ENCODE measurements at regions not wholly inside any gene's neighbourhood (a gene's known extent, or its start where the extent isn't known, plus 50 kb on each side); places are given as distances from the start of the nearest gene placed in this dataset.

DNA sequence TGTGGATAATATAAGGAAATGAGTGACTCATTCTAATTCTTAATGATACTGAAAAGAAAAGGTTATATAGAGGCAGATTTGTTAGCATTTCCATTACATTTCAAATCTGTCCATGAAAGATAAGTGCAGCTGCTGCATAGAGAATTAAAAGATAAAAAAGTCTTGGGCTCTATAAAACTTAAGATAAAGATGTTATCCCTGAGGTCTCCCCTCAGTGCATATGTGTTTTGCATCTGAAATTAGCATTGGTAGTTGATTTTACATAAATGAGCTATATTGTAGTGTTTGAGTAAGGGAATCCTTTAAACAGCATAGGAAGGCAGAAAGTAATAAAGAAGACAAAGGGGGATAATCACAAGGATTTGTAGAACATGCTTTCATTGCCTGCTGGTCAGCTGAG lies 206.2 kb downstream of the FSCB start:
- TF ChIP-seq STAT1 (IDR thresholded peaks at IDR 0.05; ENCODE audit: unreplicated experiment) (no peak), JUNB (IDR thresholded peaks at IDR 0.05; ENCODE audit: unreplicated experiment) (no peak), EZH2 (IDR thresholded peaks at IDR 0.05; ENCODE audit: low read depth, unreplicated experiment) (no peak), POLR2AphosphoS5 (IDR thresholded peaks at IDR 0.05; ENCODE audit: low read depth) (no peak), NANOG (IDR thresholded peaks at IDR 0.05; ENCODE audit: borderline replicate concordance) (no peak)
- TF ChIP-seq, protein P1, sequence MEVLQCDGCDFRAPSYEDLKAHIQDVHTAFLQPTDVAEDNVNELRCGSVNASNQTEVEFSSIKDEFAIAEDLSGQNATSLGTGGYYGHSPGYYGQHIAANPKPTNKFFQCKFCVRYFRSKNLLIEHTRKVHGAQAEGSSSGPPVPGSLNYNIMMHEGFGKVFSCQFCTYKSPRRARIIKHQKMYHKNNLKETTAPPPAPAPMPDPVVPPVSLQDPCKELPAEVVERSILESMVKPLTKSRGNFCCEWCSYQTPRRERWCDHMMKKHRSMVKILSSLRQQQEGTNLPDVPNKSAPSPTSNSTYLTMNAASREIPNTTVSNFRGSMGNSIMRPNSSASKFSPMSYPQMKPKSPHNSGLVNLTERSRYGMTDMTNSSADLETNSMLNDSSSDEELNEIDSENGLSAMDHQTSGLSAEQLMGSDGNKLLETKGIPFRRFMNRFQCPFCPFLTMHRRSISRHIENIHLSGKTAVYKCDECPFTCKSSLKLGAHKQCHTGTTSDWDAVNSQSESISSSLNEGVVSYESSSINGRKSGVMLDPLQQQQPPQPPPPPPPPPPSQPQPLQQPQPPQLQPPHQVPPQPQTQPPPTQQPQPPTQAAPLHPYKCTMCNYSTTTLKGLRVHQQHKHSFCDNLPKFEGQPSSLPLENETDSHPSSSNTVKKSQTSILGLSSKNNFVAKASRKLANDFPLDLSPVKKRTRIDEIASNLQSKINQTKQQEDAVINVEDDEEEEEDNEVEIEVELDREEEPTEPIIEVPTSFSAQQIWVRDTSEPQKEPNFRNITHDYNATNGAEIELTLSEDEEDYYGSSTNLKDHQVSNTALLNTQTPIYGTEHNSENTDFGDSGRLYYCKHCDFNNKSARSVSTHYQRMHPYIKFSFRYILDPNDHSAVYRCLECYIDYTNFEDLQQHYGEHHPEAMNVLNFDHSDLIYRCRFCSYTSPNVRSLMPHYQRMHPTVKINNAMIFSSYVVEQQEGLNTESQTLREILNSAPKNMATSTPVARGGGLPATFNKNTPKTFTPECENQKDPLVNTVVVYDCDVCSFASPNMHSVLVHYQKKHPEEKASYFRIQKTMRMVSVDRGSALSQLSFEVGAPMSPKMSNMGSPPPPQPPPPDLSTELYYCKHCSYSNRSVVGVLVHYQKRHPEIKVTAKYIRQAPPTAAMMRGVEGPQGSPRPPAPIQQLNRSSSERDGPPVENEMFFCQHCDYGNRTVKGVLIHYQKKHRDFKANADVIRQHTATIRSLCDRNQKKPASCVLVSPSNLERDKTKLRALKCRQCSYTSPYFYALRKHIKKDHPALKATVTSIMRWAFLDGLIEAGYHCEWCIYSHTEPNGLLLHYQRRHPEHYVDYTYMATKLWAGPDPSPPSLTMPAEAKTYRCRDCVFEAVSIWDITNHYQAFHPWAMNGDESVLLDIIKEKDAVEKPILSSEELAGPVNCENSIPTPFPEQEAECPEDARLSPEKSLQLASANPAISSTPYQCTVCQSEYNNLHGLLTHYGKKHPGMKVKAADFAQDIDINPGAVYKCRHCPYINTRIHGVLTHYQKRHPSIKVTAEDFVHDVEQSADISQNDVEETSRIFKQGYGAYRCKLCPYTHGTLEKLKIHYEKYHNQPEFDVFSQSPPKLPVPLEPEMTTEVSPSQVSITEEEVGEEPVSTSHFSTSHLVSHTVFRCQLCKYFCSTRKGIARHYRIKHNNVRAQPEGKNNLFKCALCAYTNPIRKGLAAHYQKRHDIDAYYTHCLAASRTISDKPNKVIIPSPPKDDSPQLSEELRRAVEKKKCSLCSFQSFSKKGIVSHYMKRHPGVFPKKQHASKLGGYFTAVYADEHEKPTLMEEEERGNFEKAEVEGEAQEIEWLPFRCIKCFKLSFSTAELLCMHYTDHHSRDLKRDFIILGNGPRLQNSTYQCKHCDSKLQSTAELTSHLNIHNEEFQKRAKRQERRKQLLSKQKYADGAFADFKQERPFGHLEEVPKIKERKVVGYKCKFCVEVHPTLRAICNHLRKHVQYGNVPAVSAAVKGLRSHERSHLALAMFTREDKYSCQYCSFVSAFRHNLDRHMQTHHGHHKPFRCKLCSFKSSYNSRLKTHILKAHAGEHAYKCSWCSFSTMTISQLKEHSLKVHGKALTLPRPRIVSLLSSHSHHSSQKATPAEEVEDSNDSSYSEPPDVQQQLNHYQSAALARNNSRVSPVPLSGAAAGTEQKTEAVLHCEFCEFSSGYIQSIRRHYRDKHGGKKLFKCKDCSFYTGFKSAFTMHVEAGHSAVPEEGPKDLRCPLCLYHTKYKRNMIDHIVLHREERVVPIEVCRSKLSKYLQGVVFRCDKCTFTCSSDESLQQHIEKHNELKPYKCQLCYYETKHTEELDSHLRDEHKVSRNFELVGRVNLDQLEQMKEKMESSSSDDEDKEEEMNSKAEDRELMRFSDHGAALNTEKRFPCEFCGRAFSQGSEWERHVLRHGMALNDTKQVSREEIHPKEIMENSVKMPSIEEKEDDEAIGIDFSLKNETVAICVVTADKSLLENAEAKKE (CRISPR knock-in tag; IDR thresholded peaks at IDR 0.05): no peak
- TF ChIP-seq, protein P2, sequence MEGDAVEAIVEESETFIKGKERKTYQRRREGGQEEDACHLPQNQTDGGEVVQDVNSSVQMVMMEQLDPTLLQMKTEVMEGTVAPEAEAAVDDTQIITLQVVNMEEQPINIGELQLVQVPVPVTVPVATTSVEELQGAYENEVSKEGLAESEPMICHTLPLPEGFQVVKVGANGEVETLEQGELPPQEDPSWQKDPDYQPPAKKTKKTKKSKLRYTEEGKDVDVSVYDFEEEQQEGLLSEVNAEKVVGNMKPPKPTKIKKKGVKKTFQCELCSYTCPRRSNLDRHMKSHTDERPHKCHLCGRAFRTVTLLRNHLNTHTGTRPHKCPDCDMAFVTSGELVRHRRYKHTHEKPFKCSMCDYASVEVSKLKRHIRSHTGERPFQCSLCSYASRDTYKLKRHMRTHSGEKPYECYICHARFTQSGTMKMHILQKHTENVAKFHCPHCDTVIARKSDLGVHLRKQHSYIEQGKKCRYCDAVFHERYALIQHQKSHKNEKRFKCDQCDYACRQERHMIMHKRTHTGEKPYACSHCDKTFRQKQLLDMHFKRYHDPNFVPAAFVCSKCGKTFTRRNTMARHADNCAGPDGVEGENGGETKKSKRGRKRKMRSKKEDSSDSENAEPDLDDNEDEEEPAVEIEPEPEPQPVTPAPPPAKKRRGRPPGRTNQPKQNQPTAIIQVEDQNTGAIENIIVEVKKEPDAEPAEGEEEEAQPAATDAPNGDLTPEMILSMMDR (conservative IDR thresholded peaks at IDR 0.05; ENCODE audit: low read depth in 2 of 2): no peak
- no peaks in the 10 kb centered on the region for H3K79me2 ChIP-seq (replicated peaks; ENCODE audit: insufficient read depth)
- DNase-seq (ENCODE audit: low spot score) (no peak), ATAC-seq (no peak)
- H3K36me3 Mint-ChIP-seq (ENCODE audit: low read depth): peaks cover 9% of the 10 kb centered on the region
- no peaks in the 10 kb centered on the region; the same call in 1 of the 2 replicates for H3K9me2 ChIP-seq (ENCODE audit: insufficient read depth)
- H3K27me3 ChIP-seq (ENCODE audit: insufficient read depth): no peaks in the 10 kb centered on the region
- no peak overlapping the region for H3K4me2 ChIP-seq
- no peak overlapping the region for H2AFZ ChIP-seq
- H3K27ac ChIP-seq (ENCODE audit: low read depth): no peak overlapping the region
- no peak overlapping the region for H3K4me3 Mint-ChIP-seq
- no peaks in the 10 kb centered on the region for H3K4me1 Mint-ChIP-seq
- no peaks in the 10 kb centered on the region for H3K27me3 Mint-ChIP-seq (ENCODE audit: insufficient read depth, low read depth, poor library complexity)
- H3K9me3 Mint-ChIP-seq: peaks cover 19% of the 10 kb centered on the region
- no peak overlapping the region for H3K27ac Mint-ChIP-seq
- H3K4me3 ChIP-seq: no peak overlapping the region
- H4K20me1 ChIP-seq (replicated peaks; ENCODE audit: insufficient read depth): no peaks in the 10 kb centered on the region
- H3F3A ChIP-seq (replicated peaks; ENCODE audit: low read depth): no peaks in the 10 kb centered on the region
- H3K36me3 ChIP-seq (ENCODE audit: insufficient read depth): no peaks in the 10 kb centered on the region
- no peaks in the 10 kb centered on the region for H3K4me1 ChIP-seq (ENCODE audit: insufficient read depth)

Measured in GM23338 (cell line).